NCI-H774 (cell line): ENCODE measurements at regions not wholly inside any gene's neighbourhood (a gene's known extent, or its start where the extent isn't known, plus 50 kb on each side); places are given as distances from the start of the nearest gene placed in this dataset.

Experiments used
- DNase-seq: peaks from one replicate; lab custom pipeline; 2025; lab: John Stamatoyannopoulos, UW

DNA sequence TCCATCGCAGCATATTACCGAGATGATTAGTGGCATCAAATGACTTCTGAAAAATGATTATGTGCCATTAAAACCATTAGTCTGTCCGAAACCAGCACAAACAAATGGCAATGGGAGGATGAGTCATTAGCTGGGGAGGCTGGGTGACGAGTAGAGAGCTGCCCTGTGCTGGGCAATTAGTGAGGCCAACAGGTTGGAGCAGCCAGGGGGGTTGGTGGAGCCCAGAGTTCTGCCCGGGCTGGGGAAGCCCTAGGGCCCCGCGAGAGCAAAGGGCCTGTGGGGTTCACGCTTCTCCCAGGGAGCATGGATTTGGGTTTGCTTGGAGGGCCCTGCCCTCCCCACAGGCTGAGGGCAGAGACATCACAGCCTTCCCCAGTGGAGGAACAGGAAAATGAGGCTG, 152.1 kb upstream of the RPL38 start:
- DNase-seq = no peak

DNA sequence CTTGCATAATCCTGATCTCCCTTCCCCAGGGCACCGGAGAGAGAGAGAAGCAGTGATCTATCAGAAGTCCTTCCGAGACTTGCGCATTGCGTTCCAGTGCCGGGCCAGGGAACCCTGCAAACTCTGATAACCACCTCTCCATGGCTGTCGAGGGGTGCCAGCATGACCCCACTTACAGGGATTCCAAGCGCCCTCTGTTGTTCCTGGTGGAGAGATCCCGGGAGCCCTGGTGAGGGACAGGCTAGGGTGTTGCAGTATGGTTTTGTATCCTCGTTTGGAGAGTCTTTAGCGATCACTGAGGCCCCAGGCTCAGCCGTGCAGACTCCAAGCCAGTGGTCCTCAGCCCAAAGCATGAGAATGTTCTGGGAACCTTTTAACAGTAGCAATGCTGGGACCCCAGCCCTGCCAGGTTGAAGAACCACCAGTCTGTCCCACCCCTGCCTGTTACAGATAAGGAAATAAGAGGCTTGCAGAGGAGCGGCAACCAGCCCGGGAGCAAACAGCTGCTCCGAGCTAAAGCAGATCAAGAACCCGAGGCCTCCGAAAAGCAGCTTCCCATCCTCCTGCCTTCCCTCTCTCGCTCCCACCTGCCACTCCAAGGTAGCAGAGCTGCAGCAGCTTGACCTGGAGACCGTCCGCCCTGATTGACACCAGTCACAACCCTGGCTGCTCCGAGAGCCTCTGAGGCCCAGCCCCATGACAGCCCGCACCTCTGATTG, 150.3 kb upstream of the RPL38 start:
- DNase-seq = no peak

DNA sequence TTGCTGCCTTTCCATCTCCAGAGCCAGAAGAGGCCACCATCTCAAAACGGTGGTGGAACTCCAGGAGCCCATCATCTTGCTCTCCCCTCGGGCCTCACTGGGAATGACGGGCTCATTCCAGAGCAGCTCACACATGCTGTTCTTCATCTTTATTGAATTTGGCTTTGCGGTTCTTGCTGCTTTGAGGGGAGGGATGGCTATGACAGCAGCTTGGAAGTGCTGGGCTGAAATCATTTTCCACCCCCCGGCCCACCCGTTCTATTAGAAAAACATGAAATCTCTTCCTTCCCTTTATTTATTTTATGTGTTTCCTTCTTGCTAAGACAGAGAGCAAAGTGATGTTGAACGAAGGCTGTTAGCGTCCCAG, 149.8 kb upstream of the RPL38 start:
- DNase-seq = no peak

DNA sequence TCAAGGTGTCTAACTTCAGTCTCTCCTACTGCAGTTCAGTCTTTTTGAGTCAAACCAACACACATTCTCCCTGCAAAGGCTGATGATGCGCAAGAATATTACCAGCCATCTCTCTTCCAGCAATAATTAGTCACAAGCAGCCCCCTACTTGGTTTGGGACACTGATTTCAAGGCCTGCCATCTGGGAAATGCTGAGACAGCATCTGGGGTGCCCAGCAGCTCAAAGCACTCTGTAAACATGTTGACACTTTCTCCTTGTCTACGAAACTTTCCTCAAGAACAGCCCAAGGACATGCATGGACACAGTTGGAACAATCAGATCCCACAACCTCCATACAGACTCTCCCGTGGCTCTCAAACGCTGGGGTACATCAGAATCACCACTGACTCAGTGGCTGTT, 149.2 kb upstream of the RPL38 start:
- no peak for DNase-seq

DNA sequence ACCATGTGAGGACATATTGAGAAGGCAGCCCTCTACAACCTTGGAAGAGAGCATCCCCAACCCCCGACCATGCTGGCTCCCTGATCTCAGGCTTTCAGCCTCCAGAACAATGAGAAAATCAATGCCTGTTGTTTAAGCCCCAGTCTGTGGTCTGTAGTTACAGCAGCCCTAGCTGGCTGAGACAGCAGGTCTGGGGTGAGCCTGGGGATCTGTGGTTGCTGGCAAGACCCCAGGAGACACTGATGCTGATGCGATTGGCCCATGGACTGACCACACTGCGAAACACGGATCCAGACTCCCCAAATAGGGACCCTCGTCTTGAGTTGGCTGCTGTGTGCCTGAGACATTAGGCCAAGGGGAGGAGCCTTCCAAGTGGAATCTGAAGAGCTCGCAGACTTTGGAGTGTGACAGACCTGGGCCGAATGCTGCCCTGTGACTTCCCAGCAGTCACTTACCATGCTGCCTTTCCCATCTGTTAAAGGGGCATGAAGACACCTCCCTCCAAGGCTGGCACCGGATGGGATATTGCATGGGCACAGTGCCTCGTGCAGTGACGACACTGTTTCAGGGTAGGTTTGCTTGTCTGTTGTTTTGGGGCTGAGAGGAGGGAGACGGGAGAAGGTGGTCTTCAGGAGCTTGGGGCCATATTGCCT, 147.8 kb upstream of the RPL38 start:
- DNase-seq = no peak

DNA sequence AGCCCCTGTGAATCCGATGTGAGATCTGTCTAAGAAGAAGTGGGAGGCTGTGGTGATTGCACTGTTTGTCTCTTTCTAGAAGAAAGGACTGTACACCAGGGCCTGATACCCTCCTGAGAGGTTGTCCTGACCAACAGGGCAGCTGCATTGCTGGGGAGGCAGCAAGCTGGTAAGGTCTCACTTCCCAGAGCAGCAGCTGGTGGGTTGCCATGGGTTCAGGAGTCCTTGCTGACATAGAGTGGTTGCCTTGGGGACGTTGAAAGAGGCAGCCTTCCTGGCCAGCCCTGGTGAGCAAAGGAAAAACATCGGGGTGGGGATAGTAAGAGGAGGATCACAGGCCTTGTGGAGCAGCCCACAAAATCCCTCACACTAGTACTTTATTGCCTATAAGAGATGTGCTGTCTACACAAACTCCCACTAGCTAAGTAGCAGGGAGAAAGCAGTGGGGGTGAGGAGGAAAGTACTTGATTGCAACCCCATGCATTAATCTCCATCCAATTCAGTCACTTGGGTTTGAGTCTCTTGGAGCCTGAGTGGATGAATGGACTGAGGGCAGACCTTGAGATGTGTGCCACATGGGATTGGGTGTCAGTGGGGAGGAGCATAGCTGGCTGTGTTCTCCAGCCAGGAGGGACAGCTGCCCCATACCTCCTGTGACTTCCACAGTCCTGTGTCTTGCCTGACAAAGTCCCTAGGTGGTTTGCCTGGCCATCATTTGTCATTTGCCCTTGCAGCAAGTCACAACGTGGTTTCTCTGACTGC, 143.8 kb upstream of the RPL38 start:
- DNase-seq = peak; percentile 83

DNA sequence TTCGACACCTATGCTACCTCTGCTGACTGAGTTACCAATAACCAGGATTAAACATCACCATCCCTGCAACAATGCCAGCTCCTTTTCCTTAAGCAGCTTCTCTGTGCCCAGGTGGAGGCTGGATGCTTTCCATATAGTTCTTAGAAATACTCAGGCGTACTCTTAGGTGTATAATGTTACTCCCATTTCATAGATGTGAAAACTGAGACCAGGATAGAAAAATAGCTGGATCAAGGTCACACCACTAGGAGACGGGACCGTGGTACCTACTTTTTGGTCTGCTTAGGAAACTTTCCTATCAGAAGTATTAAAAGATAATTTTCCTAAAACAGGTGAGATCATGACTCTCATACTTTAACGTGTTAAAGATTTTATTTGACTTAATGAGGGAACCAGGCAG, 141.7 kb upstream of the RPL38 start:
- DNase-seq = no peak

DNA sequence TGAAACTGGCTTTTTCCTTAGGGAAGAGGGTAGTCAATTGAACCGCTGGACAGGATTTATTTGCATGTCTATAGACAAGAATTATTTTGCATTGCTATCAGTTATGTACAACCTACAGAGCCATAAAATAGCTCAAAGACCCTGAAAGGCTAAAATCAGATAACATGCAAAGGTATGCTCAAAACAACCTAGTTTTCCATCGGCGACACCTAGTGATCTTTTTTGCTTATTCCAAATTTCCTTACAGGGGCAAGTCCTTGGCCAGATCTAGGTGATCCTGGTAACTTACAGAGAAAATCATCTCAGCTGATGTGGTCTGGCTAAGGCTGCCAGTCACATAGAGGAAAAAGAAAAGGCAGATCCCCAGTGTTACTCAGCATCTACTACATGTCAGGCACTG, 141.2 kb upstream of the RPL38 start:
- no peak for DNase-seq

DNA sequence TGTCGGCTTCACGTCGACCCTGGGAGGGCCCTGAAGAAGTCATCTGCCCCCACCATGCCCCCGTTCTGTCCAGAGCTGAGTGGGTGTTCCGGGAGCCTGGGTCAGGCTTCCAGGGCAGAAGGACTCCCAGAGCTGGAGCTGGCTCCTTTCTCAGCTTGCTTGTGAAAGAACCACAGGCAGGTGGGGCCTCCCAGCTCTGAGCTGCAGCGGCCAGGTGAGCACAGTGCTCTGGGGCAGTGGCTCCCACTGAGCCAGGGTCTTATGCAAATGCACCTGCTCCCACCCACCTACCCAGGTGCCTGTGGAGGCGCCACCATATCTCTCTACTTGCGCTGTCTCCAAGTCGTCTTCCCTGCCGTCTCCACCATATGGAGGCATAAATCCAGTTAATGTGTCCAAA, 140.0 kb upstream of the RPL38 start:
- peak; percentile 12 for DNase-seq

DNA sequence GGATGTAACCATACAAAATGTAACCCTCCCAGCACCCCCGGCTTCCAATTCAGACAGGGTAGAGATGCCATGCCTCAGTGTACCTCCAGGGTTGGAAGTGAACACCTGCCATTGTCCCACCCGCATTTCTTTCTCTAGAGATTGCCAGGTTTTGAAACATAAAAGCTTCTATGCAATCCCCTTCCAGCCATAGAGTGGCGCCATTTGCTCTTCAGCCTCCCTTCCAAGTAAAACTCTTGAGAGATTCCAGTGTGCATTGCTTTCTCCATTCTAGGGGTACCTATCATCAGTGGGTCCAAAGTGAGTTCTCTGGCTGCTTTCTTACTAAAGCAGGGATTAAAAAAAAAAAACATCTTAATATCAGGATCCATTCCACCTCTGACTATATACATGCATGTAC, 133.1 kb upstream of the RPL38 start:
- DNase-seq = no peak

DNA sequence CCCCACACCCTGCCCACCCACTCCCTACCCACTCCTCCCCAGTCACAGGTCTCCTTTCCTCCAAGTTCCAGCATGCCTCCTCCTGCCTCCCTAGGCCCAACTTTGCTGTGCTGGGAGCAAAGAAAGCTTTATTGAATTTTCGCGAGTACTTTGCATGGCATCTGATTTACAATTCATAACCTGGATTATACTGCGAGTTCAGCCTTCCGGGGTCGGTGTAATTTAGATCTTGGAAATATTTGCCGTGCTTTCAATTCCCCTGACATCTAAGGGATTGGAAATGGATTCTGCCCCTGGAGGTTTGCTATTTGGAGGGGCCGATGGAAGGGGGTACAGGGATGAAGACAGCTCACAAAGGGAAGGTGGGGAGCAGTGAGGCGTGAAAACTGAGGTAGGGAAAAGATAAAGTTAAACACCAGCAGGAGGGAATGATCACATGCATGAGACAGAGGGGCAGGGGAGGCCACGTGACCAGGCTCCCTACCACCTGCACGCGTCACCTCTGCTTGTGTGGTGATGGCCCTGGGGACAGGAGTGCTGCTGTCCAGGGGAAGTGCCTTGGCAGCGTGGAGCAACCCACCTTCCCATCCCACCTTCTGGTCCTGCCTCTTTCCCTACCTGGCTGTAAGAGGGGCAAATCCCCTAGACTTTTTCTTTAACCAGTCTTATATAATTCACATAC, 132.3 kb upstream of the RPL38 start:
- no peak for DNase-seq

DNA sequence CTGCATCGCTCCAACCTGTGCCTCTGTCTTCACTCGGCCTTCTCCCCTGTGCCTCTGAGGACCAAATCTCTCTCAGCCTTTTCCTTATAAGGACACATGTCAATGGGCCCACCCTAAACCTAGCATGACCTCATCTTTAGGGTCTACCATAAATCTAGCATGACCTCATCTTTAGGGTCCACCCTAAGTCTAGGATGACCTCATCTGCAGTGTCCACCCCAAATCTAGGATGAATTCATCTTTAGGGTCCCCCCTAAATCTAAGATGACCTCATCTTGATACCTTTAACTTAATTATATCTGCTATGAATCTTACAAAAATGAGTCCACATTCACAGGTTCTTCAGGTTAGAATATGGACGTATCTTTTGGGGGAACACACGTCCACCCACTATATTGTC, 131.1 kb upstream of the RPL38 start:
- DNase-seq = no peak

DNA sequence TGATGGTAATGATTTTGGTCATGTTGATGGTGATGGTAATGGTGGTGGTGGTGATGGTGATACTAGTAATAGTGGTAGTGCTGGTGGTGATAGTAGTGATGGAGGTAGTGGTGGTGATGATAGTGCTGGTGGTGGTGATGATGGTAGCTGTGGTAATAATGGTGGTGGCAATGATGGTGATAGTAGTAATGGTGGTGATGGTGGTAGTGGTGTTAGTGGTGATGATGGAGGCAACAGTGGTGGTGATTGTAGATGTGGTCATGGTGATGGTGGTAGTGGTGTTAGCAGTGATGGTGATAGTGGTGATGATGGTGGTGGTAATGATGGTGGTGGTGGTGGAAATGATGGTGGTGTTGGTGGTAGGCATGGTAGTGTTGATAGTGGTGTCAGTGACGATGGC, 127.0 kb upstream of the RPL38 start:
- DNase-seq = no peak

DNA sequence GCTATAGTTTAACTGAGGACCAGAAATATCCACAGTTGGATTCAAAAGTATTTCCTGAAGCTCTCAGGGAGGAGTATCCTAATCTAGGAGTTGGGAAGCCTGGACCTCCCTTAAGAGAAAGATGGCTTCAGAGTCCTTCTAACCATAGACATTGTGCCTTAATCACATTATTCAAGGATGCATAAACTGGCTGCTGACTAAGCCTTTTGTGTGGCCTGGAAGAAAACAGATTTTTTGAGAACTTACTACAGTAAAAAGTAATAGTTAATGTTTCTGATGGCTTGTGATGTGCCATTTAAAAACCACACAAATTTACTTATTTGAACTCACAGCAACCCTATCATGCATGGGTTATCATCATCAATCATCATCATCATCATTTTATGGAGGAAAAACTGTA, 126.2 kb upstream of the RPL38 start:
- no peak for DNase-seq

DNA sequence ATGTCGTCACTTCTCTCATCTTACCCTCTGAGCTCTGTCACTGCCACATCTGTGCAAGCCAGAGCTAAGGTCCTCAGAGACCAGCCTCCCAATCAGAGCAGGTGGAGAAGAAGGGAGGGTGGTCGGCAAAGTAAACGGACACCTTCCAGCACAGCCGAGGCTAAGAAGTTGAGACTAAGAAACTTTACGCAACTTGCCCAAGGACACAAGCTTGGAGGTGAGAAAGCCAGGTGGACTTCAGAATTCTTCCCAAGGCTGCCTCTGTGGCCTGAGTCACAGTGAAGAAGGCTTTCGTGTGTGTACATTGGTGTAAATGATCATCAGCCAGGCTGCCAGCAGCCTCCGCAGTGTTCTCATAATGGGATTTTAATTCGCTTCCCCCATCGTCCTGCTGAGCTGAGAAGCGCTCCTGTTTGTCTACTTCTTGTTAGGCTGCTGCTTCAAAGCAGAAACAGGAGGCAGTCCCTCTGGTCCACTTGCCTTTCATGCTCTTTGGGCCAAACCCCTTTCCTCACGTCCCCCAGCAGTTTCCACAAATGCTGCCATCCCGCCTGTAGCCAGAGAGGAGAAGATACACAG, 125.0 kb upstream of the RPL38 start:
- no peak for DNase-seq

DNA sequence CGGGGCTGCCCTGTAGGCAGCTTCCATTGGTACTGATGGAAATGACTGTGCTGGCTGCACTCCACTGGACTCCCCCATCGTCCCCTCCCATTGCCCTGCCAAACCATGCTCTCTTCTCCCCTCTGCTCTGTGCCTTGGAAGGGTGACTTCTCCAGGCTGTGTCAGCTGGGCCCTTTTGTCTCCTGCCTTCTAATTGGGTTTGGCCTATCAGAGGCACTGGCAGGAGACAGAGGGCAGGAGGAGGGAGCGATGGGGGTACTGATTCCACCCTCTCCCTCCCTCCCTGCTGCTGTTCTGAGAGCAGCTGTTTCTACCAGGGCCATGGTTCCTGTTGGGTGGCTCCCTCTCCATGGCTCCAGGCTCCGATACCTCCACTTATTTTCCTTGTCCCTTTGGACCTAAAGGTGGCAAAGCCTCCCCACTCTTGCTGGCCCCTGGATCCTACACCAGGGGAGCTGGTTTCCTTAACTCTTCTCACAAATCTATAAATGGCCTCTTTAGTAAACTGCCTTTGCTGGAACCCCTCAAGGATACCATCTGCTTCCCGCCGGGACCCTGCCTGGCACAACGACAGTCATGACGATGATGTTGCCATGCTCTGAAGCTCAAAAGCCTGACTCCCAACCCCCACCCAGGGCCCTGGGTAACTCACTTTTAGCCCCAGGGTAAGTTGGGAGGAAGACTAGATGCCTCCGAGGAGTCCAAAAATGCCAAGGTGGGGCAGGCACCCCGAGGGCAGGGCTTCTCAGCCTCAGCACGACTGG, 123.8 kb upstream of the RPL38 start:
- no peak for DNase-seq

DNA sequence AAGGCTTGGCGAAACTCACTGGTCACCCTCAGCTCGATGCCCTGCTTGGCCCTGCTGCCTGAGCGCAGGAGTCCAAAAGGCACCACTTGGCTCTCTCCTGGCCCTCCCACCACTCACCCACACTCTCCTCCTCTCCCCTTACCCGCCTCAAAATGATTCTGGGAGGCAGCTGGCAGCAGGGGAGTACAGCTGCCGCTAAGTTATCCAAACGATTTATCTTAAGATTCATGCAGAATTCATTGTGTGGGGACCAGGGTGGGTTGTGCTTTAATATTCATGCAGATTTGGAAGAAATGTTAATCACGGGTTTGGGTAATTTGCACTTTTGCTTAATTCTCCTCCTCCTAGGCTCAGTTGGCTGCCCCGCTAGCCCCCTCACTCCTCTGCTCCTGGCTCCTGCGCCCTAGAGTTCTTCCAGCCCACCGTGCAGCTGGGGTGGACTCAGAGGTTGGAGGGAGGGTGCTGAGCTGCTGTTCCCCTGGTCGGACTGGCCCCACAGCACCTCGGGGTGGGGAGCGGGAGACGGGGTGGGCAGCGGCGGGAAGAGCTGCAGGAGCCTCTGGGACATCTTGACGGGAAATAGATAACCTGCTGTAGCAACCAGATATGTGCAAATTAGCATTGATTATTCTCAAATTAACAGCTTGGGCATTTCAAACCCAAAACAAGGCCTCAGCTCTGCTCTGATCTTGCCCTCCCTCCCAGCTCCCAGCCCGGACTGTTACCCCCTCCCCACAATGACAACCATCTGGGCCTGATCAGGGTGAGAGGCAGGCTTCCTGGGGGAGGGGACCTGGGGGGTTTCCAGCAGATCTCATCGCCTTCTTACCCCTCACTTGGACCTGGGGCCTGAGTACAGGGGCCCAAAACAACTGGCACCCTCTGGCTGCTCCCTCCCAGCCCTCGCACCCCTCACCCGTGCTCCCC, 122.6 kb upstream of the RPL38 start:
- DNase-seq = no peak

DNA sequence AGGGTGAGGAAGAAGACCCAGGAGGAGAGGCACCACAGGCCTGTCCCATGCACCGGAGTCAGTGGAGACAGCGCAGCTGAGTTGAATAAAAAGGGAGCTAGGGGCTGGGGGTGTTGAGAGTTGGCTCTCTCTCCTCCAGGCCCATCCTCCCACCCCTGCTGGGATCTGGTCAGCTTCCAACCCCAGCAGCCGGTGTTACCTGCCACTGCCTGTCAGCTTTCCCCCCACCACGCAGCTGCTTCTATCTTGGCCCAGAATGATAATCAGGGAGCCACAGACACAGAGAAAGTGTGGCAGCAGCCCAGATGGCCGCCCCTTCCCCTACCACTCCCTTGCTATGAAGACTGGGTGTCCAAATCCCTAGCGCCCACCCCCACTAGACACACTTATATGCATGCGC, 120.6 kb upstream of the RPL38 start:
- DNase-seq = no peak

DNA sequence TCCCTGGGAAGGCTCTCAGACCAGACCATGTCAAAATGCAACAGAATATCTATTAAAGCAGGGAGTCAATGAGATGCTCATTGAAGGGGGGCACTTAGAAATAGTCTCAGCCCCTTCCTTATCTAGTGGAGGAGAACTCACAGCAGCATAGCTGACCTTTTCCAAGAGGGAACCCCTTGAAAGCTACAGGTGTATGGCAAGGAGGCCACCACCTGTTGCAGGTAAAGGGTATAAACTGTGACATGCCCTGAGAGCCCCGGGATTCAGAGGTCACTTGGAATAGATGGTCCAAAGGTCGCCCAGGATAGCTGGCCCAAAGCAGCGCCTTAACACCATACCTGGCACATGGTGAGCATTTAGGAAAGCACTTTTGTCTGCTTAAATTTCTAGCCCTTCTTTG, 120.2 kb upstream of the RPL38 start:
- DNase-seq = no peak

DNA sequence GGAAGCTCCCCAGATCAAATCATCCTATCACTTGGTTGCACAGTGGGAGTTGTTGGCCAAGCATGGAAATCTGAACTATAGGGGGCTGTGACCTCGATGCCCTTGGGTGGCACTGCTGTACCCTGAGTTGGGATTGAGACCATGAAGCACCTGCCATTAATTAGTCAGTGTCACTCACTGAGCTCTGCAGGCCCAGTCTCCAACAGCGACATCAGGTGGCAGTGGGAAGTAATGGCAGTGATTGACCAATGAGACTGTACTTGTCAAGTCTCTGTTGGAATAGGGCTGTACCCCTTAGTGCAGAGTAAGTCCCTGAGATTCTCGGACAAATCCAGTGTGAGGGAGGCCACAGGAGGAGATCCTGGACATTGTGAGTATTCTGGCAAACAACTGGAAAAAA, 118.0 kb upstream of the RPL38 start:
- DNase-seq = no peak
